K562 (cell line): ENCODE measurements at regions not wholly inside any gene's neighbourhood (a gene's known extent, or its start where the extent isn't known, plus 50 kb on each side); places are given as distances from the start of the nearest gene placed in this dataset.
A peak's percentile ranks its signal among the peaks of the same experiment; 100 is the strongest.

Experiments used
- ATAC-seq: fragments of 200-7000 bp; cut with Tn5 transposase; 3 replicates; pipeline ENCODE4 v1.9.1; 2020; ENCODE audit warnings: moderate library complexity
- BruUV-seq: library from RNA; stranded (reverse); fragments of 400-500 nt; replicated peaks from 2 replicates; lab custom pipeline; 2021; lab: Mats Ljungman, UMichigan
- CTCF ChIA-PET: fragments of 300-600 bp; formaldehyde crosslinking; extraction: SDS; loops from one replicate; lab custom pipeline; 2021; ENCODE audit warnings: low intra/inter-chr PET ratio; lab: Yijun Ruan, JAX
- POLR2A ChIA-PET: fragments of 300-600, 350-650 bp; sonication (Branson Sonifier 250); formaldehyde crosslinking; extraction: SDS; loops from one replicate; lab custom pipeline; 2021; ENCODE audit warnings: antibody characterized with exemption, inconsistent platforms; lab: Yijun Ruan, JAX
- DNase-seq, 4 experiments: peaks; one replicate each; pipeline versions ENCODE4 v3.0.0 to v3.0.0-alpha.2; 2011 to 2018; ENCODE audit warnings: low spot score in 3 of 4, mixed read lengths in 3 of 4; ENCODE audit errors: extremely low read depth in 1 of 4
- FAIRE-seq: peaks from 2 replicates; lab custom pipeline; 2011; peaks lifted over from hg19 to GRCh38; lab: Jason Lieb, UNC
- H2AFZ ChIP-seq: 2 replicates; pipeline ENCODE4 v1.6.0; 2011; ENCODE audit warnings: low read depth, low read length, control low read depth, inconsistent platforms
- H3K27ac ChIP-seq: fragments of 200-600 bp; 3 replicates; pipeline ENCODE4 v1.8.0; 2011; ENCODE audit warnings: low read depth, mild to moderate bottlenecking, control low read depth, inconsistent platforms, low read length, moderate library complexity, mixed read lengths; ENCODE audit errors: extremely low read depth
- H3K27me3 ChIP-seq, 2 experiments: fragments of 300-600 bp in 1 of 2; 2 replicates in 1 of 2; 3 replicates in 1 of 2; pipeline versions ENCODE4 v1.6.0 to v1.8.0; 2011; ENCODE audit warnings: inconsistent platforms in 2 of 2, low read length in 2 of 2, mild to moderate bottlenecking in 1 of 2, mixed read lengths in 1 of 2, moderate library complexity in 1 of 2; ENCODE audit not compliant: control insufficient read depth in 2 of 2, insufficient read depth in 2 of 2
- H3K36me3 ChIP-seq: fragments of 300-600 bp; 3 replicates; pipeline ENCODE4 v1.8.0; 2011; ENCODE audit warnings: mild to moderate bottlenecking, low read length, inconsistent platforms; ENCODE audit not compliant: control insufficient read depth, insufficient read depth
- H3K4me1 ChIP-seq, 2 experiments: fragments of 200-600 bp in 1 of 2; replicated peaks in 1 of 2; 2 replicates in 1 of 2; 3 replicates in 1 of 2; pipeline versions ENCODE4 v1.5.1 to v1.8.0; 2011; ENCODE audit warnings: inconsistent platforms in 2 of 2, low read length in 2 of 2, mild to moderate bottlenecking in 1 of 2, mixed read lengths in 1 of 2, moderate library complexity in 1 of 2; ENCODE audit not compliant: control insufficient read depth in 2 of 2, insufficient read depth in 2 of 2
- H3K4me2 ChIP-seq: 2 replicates; pipeline ENCODE4 v1.6.1; 2011; ENCODE audit warnings: low read length, control low read depth, inconsistent platforms, mixed read lengths; ENCODE audit not compliant: insufficient read depth
- H3K4me3 ChIP-seq: fragments of 200-600 bp; sonication (generic), shearing (Covaris generic); 2 replicates; pipeline ENCODE4 v1.5.1; 2016; ENCODE audit warnings: control low read depth, inconsistent platforms
- H3K79me2 ChIP-seq: fragments of 200-600 bp; 3 replicates; pipeline ENCODE4 v1.8.0; 2011; ENCODE audit warnings: low read length, inconsistent platforms; ENCODE audit not compliant: control insufficient read depth, insufficient read depth
- H3K9ac ChIP-seq, 2 experiments: 2 replicates each; pipeline versions ENCODE4 v1.6.0 to v1.6.1; 2011; ENCODE audit warnings: low read depth in 2 of 2, low read length in 2 of 2, control low read depth in 1 of 2, inconsistent platforms in 1 of 2, mild to moderate bottlenecking in 1 of 2, mixed read lengths in 1 of 2; ENCODE audit not compliant: insufficient read depth in 1 of 2
- H3K9me1 ChIP-seq: one replicate; pipeline ENCODE4 v1.6.0; 2011; ENCODE audit warnings: inconsistent platforms, mild to moderate bottlenecking, low read length, moderate library complexity; ENCODE audit not compliant: control insufficient read depth, insufficient read depth
- H3K9me3 ChIP-seq: replicated peaks from 2 replicates; pipeline ENCODE4 v1.5.1; 2011; ENCODE audit warnings: low read depth, low read length, inconsistent platforms; ENCODE audit not compliant: control insufficient read depth, insufficient read depth
- H4K20me1 ChIP-seq: replicated peaks from 2 replicates; pipeline ENCODE4 v1.6.1; 2011; ENCODE audit warnings: low read length, inconsistent platforms, mixed read lengths; ENCODE audit not compliant: control insufficient read depth, insufficient read depth
- FIP1L1 ChIP-seq: fragments of 200-400 bp; formaldehyde crosslinking; IDR thresholded peaks from 2 replicates; pipeline ENCODE4 v1.6.1; 2018; ENCODE audit warnings: mild to moderate bottlenecking, low read depth, low read length; ENCODE audit not compliant: poor library complexity, severe bottlenecking
- POLR2B ChIP-seq: fragments of 450-650 bp; IDR thresholded peaks from 2 replicates; pipeline ENCODE4 v1.6.1; 2018; ENCODE audit warnings: low read depth; ENCODE audit not compliant: partially characterized antibody
- WGBS: fragments of 100-300 bp; shearing (Covaris generic); methylation state at CpG from one replicate; pipeline ENCODE4 v1.1.6; 2016; ENCODE audit warnings: low coverage, mixed read lengths; ENCODE audit not compliant: insufficient coverage; ENCODE audit errors: missing lambda C conversion rate; 5-methylcytosine and 5-hydroxymethylcytosine counted together
- in situ Hi-C: fragments of 300-500 bp; cut with MboI; formaldehyde crosslinking; loops from 4 replicates; pipeline ENCODE4 v1.15.0; 2018; ENCODE audit warnings: inconsistent platforms, mixed read lengths
- intact Hi-C: fragments of 100-400 bp; cut with micrococcal nuclease; formaldehyde crosslinking; loops from 2 replicates; pipeline ENCODE4 v1.14.2; 2022
- TF ChIP-seq, protein P1 (sequence below): IDR thresholded peaks from 2 replicates; pipeline ENCODE4 v1.6.1; 2011; ENCODE audit warnings: borderline replicate concordance, low read depth, mild to moderate bottlenecking, moderate library complexity, low read length; ENCODE audit not compliant: insufficient read depth, poor library complexity, severe bottlenecking
- TF ChIP-seq, protein P2 (sequence below): fragments of 450-650 bp; IDR thresholded peaks from 2 replicates; pipeline ENCODE4 v1.6.1; 2014; ENCODE audit warnings: low read depth, mild to moderate bottlenecking, moderate library complexity, borderline replicate concordance
- TF ChIP-seq, protein P3 (sequence below): fragments of 450-650 bp; formaldehyde crosslinking; IDR thresholded peaks from 2 replicates; pipeline ENCODE4 v1.4.0; 2020; ENCODE audit warnings: mild to moderate bottlenecking, moderate library complexity
- TF ChIP-seq, protein P4 (sequence below), 2 experiments: fragments of 450-650 bp in 1 of 2; IDR thresholded peaks; 2 replicates each; pipeline ENCODE4 v1.6.1; 2011 to 2017; ENCODE audit warnings: low read depth in 2 of 2, antibody characterized with exemption in 1 of 2, borderline replicate concordance in 1 of 2, low read length in 1 of 2, mild to moderate bottlenecking in 1 of 2, mixed read lengths in 1 of 2; ENCODE audit not compliant: control insufficient read depth in 1 of 2
- TF ChIP-seq, protein P5 (sequence below): sonication (generic); formaldehyde crosslinking; IDR thresholded peaks from 2 replicates; pipeline ENCODE4 v1.8.1; 2023; ENCODE audit warnings: missing genetic modification reagents, mild to moderate bottlenecking, borderline replicate concordance

DNA sequence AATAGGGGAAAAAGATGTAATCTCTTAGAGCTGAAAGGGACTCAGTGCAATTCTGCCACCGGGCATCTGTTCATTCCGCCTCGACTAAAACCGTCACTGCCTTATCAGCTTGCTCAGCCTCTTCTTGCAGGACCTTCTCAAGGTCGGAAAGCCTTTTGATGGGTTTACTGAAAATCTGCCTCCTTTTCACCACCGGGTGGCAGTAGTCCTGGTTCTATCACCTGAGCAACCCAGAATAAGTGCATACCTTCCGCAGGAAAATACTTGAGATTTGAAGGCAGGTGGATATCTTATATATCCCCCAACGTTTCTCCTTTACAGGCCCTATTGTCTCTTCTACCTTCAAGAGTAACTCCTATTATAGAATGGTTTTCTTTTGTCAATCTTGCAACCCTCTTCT lies 103.4 kb upstream of the PAK3 start:
- peak; percentile 20 to 29 (median 24) for DNase-seq
- 0% methylated on average over 7 of the region's 8 CpGs for WGBS
- in situ Hi-C loops, result no loop called here
- TF ChIP-seq, protein P1, sequence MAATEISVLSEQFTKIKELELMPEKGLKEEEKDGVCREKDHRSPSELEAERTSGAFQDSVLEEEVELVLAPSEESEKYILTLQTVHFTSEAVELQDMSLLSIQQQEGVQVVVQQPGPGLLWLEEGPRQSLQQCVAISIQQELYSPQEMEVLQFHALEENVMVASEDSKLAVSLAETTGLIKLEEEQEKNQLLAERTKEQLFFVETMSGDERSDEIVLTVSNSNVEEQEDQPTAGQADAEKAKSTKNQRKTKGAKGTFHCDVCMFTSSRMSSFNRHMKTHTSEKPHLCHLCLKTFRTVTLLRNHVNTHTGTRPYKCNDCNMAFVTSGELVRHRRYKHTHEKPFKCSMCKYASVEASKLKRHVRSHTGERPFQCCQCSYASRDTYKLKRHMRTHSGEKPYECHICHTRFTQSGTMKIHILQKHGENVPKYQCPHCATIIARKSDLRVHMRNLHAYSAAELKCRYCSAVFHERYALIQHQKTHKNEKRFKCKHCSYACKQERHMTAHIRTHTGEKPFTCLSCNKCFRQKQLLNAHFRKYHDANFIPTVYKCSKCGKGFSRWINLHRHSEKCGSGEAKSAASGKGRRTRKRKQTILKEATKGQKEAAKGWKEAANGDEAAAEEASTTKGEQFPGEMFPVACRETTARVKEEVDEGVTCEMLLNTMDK, result peak; percentile 7
- TF ChIP-seq FIP1L1, result no peak
- TF ChIP-seq, protein P2, sequence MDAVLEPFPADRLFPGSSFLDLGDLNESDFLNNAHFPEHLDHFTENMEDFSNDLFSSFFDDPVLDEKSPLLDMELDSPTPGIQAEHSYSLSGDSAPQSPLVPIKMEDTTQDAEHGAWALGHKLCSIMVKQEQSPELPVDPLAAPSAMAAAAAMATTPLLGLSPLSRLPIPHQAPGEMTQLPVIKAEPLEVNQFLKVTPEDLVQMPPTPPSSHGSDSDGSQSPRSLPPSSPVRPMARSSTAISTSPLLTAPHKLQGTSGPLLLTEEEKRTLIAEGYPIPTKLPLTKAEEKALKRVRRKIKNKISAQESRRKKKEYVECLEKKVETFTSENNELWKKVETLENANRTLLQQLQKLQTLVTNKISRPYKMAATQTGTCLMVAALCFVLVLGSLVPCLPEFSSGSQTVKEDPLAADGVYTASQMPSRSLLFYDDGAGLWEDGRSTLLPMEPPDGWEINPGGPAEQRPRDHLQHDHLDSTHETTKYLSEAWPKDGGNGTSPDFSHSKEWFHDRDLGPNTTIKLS, result no peak
- TF ChIP-seq, protein P3, sequence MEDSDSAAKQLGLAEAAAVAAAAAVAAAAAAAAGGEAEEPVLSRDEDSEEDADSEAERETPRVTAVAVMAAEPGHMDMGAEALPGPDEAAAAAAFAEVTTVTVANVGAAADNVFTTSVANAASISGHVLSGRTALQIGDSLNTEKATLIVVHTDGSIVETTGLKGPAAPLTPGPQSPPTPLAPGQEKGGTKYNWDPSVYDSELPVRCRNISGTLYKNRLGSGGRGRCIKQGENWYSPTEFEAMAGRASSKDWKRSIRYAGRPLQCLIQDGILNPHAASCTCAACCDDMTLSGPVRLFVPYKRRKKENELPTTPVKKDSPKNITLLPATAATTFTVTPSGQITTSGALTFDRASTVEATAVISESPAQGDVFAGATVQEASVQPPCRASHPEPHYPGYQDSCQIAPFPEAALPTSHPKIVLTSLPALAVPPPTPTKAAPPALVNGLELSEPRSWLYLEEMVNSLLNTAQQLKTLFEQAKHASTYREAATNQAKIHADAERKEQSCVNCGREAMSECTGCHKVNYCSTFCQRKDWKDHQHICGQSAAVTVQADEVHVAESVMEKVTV (CRISPR knock-in tag), result no peak
- TF ChIP-seq, protein P4, sequence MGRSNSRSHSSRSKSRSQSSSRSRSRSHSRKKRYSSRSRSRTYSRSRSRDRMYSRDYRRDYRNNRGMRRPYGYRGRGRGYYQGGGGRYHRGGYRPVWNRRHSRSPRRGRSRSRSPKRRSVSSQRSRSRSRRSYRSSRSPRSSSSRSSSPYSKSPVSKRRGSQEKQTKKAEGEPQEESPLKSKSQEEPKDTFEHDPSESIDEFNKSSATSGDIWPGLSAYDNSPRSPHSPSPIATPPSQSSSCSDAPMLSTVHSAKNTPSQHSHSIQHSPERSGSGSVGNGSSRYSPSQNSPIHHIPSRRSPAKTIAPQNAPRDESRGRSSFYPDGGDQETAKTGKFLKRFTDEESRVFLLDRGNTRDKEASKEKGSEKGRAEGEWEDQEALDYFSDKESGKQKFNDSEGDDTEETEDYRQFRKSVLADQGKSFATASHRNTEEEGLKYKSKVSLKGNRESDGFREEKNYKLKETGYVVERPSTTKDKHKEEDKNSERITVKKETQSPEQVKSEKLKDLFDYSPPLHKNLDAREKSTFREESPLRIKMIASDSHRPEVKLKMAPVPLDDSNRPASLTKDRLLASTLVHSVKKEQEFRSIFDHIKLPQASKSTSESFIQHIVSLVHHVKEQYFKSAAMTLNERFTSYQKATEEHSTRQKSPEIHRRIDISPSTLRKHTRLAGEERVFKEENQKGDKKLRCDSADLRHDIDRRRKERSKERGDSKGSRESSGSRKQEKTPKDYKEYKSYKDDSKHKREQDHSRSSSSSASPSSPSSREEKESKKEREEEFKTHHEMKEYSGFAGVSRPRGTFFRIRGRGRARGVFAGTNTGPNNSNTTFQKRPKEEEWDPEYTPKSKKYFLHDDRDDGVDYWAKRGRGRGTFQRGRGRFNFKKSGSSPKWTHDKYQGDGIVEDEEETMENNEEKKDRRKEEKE (IDR thresholded peaks at IDR 0.05; ENCODE audit: borderline replicate concordance in 1 of 2, control insufficient read depth in 1 of 2, low read depth in 2 of 2, low read length in 1 of 2), result no peak
- TF ChIP-seq POLR2B, result no peak
- TF ChIP-seq, protein P5, sequence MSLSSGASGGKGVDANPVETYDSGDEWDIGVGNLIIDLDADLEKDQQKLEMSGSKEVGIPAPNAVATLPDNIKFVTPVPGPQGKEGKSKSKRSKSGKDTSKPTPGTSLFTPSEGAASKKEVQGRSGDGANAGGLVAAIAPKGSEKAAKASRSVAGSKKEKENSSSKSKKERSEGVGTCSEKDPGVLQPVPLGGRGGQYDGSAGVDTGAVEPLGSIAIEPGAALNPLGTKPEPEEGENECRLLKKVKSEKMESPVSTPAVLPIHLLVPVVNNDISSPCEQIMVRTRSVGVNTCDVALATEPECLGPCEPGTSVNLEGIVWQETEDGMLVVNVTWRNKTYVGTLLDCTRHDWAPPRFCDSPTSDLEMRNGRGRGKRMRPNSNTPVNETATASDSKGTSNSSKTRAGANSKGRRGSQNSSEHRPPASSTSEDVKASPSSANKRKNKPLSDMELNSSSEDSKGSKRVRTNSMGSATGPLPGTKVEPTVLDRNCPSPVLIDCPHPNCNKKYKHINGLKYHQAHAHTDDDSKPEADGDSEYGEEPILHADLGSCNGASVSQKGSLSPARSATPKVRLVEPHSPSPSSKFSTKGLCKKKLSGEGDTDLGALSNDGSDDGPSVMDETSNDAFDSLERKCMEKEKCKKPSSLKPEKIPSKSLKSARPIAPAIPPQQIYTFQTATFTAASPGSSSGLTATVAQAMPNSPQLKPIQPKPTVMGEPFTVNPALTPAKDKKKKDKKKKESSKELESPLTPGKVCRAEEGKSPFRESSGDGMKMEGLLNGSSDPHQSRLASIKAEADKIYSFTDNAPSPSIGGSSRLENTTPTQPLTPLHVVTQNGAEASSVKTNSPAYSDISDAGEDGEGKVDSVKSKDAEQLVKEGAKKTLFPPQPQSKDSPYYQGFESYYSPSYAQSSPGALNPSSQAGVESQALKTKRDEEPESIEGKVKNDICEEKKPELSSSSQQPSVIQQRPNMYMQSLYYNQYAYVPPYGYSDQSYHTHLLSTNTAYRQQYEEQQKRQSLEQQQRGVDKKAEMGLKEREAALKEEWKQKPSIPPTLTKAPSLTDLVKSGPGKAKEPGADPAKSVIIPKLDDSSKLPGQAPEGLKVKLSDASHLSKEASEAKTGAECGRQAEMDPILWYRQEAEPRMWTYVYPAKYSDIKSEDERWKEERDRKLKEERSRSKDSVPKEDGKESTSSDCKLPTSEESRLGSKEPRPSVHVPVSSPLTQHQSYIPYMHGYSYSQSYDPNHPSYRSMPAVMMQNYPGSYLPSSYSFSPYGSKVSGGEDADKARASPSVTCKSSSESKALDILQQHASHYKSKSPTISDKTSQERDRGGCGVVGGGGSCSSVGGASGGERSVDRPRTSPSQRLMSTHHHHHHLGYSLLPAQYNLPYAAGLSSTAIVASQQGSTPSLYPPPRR (CRISPR knock-in tag), result no peak

More for the DNA sequence above, 103.4 kb upstream of the PAK3 start:
- Histone ChIP-seq H3K9ac (no peak overlapping the region), H3K27ac (no peak overlapping the region), H3K4me1 (no peaks in the 10 kb centered on the region), H3K36me3 (no peaks in the 10 kb centered on the region), H3K4me3 (no peak overlapping the region), H3K79me2 (no peaks in the 10 kb centered on the region), H4K20me1 (no peaks in the 10 kb centered on the region), H3K9me3 (no peaks in the 10 kb centered on the region), H3K4me2 (no peak overlapping the region), H3K9me1 (no peaks in the 10 kb centered on the region), H2AFZ (no peak overlapping the region), H3K27me3 (no peaks in the 10 kb centered on the region)
- BruUV-seq, result no TSS peak
- POLR2A ChIA-PET, result no interaction called here
- CTCF ChIA-PET, result no interaction called here
- peak; percentile 62; the same call in 2 of the 3 replicates for ATAC-seq
- intact Hi-C loops, result loop anchor here (10.0 kb wide), 1 partner anchor 102 kb away; the partner anchor contains the start of gene PAK3
- FAIRE-seq, result peak; percentile 15
